H1 (cell line): ENCODE measurements at regions not wholly inside any gene's neighbourhood (a gene's known extent, or its start where the extent isn't known, plus 50 kb on each side); places are given as distances from the start of the nearest gene placed in this dataset.

Source experiments
- CTCF ChIA-PET: fragments of 300-600 bp; sonication (Branson Sonifier 250); formaldehyde crosslinking; loops from one replicate; lab custom pipeline; 2021; ENCODE audit not compliant: partially characterized antibody; lab: Charles Lee
- POLR2A ChIA-PET: fragments of 300-600 bp; sonication (Branson Sonifier 250); formaldehyde crosslinking; loops from one replicate; lab custom pipeline; 2021; ENCODE audit warnings: inconsistent platforms; ENCODE audit not compliant: partially characterized antibody; lab: Charles Lee
- DNase-seq, 2 experiments: peaks; one replicate each; pipeline versions ENCODE4 v3.0.0 to v3.0.0-alpha.2; 2010 to 2022; ENCODE audit warnings: low spot score in 2 of 2, low read depth in 1 of 2, mixed read lengths in 1 of 2
- FAIRE-seq: peaks from 2 replicates; lab custom pipeline; 2011; peaks lifted over from hg19 to GRCh38; lab: Jason Lieb, UNC
- H2AFZ ChIP-seq: 2 replicates; pipeline ENCODE4 v1.8.1; 2012; ENCODE audit warnings: low read length, inconsistent platforms
- H2AK5ac ChIP-seq: 2 replicates; pipeline ENCODE4 v1.6.1; 2013; ENCODE audit warnings: low read depth, low read length
- H2BK120ac ChIP-seq: replicated peaks from 2 replicates; pipeline ENCODE3; 2013; ENCODE audit warnings: low read depth, low read length, inconsistent platforms
- H2BK12ac ChIP-seq: 2 replicates; pipeline ENCODE4 v1.6.1; 2013; ENCODE audit warnings: low read depth, low read length
- H2BK15ac ChIP-seq: 2 replicates; pipeline ENCODE4 v1.6.1; 2013; ENCODE audit warnings: low read length
- H2BK20ac ChIP-seq: 2 replicates; pipeline ENCODE4 v1.6.1; 2013; ENCODE audit warnings: low read length
- H2BK5ac ChIP-seq: 2 replicates; pipeline ENCODE4 v1.6.1; 2013; ENCODE audit warnings: low read depth, low read length
- H3K14ac ChIP-seq: 2 replicates; pipeline ENCODE4 v1.6.1; 2013; ENCODE audit warnings: inconsistent platforms; ENCODE audit not compliant: insufficient read length
- H3K18ac ChIP-seq: 2 replicates; pipeline ENCODE4 v1.6.1; 2013; ENCODE audit warnings: low read length; ENCODE audit errors: extremely low read depth
- H3K23ac ChIP-seq: 2 replicates; pipeline ENCODE4 v1.6.1; 2013; ENCODE audit warnings: inconsistent platforms; ENCODE audit not compliant: insufficient read length
- H3K23me2 ChIP-seq: 2 replicates; pipeline ENCODE4 v1.6.1; 2013; ENCODE audit warnings: low read depth, low read length
- H3K27ac ChIP-seq: 2 replicates; pipeline ENCODE4 v1.6.1; 2011; ENCODE audit warnings: low read depth, low read length, inconsistent platforms
- H3K27me3 ChIP-seq, 4 experiments: replicated peaks in 1 of 4; 1 replicate in 1 of 4; 2 replicates in 3 of 4; pipeline versions ENCODE4 v1.6.1 to v1.8.1; 2011 to 2013; ENCODE audit warnings: low read length in 3 of 4, mild to moderate bottlenecking in 3 of 4, inconsistent platforms in 2 of 4, mixed read lengths in 2 of 4, moderate library complexity in 1 of 4; ENCODE audit not compliant: control insufficient read depth in 3 of 4, insufficient read depth in 3 of 4; ENCODE audit errors: extremely low read depth in 1 of 4
- H3K36me3 ChIP-seq, 4 experiments: 2 replicates each; pipeline versions ENCODE4 v1.6.1 to v1.8.1; 2011 to 2013; ENCODE audit warnings: mild to moderate bottlenecking in 4 of 4, low read length in 3 of 4, moderate library complexity in 2 of 4, control low read depth in 1 of 4, inconsistent platforms in 1 of 4; ENCODE audit not compliant: insufficient read depth in 4 of 4, control insufficient read depth in 2 of 4
- H3K4ac ChIP-seq: replicated peaks from 2 replicates; pipeline ENCODE3; 2013; ENCODE audit warnings: low read length, low read depth, mixed read lengths, inconsistent platforms; ENCODE audit not compliant: insufficient read length
- H3K4me1 ChIP-seq, 4 experiments: replicated peaks in 1 of 4; 1 replicate in 1 of 4; 2 replicates in 3 of 4; pipeline versions ENCODE4 v1.6.1 to v1.8.1; 2011 to 2013; ENCODE audit warnings: low read length in 3 of 4, inconsistent platforms in 2 of 4, mixed read lengths in 1 of 4; ENCODE audit not compliant: insufficient read depth in 4 of 4, control insufficient read depth in 3 of 4
- H3K4me2 ChIP-seq, 2 experiments: 2 replicates each; pipeline versions ENCODE4 v1.6.1 to v1.8.1; 2011 to 2013; ENCODE audit warnings: low read depth in 2 of 2, low read length in 2 of 2, control low read depth in 1 of 2, inconsistent platforms in 1 of 2, mild to moderate bottlenecking in 1 of 2; ENCODE audit not compliant: insufficient read depth in 1 of 2
- H3K4me3 ChIP-seq, 4 experiments: fragments of 200-600, 300-600 bp in 1 of 4; sonication (generic), shearing (Covaris generic), sonication (Bioruptor Twin) in 1 of 4; 2 replicates each; pipeline versions ENCODE4 v1.5.1 to v1.8.1; 2011 to 2016; ENCODE audit warnings: low read length in 4 of 4, low read depth in 3 of 4, control low read depth in 2 of 4, inconsistent platforms in 2 of 4, mild to moderate bottlenecking in 2 of 4, mixed read lengths in 1 of 4, moderate library complexity in 1 of 4; ENCODE audit not compliant: insufficient read depth in 2 of 4; ENCODE audit errors: extremely low read depth in 1 of 4
- H3K56ac ChIP-seq: replicated peaks from 2 replicates; pipeline ENCODE3; 2013; ENCODE audit warnings: low read depth, mild to moderate bottlenecking, mixed read lengths, low read length, inconsistent platforms; ENCODE audit not compliant: insufficient read length
- H3K79me1 ChIP-seq: 2 replicates; pipeline ENCODE4 v1.6.1; 2013; ENCODE audit warnings: low read depth, low read length, control low read depth
- H3K79me2 ChIP-seq, 2 experiments: 2 replicates each; pipeline versions ENCODE4 v1.6.1 to v1.8.1; 2012 to 2013; ENCODE audit warnings: low read length in 2 of 2, mild to moderate bottlenecking in 2 of 2, inconsistent platforms in 1 of 2; ENCODE audit not compliant: insufficient read depth in 2 of 2, control insufficient read depth in 1 of 2
- H3K9ac ChIP-seq, 4 experiments: replicated peaks in 1 of 4; 1 replicate in 1 of 4; 2 replicates in 3 of 4; pipeline versions ENCODE4 v1.6.1 to v1.8.1; 2011 to 2013; ENCODE audit warnings: low read depth in 3 of 4, low read length in 3 of 4, control low read depth in 2 of 4, mild to moderate bottlenecking in 2 of 4, moderate library complexity in 2 of 4, inconsistent platforms in 1 of 4; ENCODE audit errors: extremely low read depth in 1 of 4
- H3K9me3 ChIP-seq, 2 experiments: 2 replicates each; pipeline versions ENCODE4 v1.6.1 to v1.8.1; 2012 to 2013; ENCODE audit warnings: mild to moderate bottlenecking in 2 of 2, moderate library complexity in 2 of 2, control low read depth in 1 of 2, inconsistent platforms in 1 of 2, low read depth in 1 of 2, low read length in 1 of 2, mixed read lengths in 1 of 2; ENCODE audit not compliant: insufficient read depth in 2 of 2
- H4K20me1 ChIP-seq, 2 experiments: replicated peaks in 1 of 2; 2 replicates each; pipeline versions ENCODE3 to v1.8.1; 2011 to 2013; ENCODE audit warnings: inconsistent platforms in 2 of 2, low read length in 2 of 2, mild to moderate bottlenecking in 1 of 2; ENCODE audit not compliant: insufficient read depth in 2 of 2, control insufficient read depth in 1 of 2
- H4K5ac ChIP-seq: 2 replicates; pipeline ENCODE4 v1.6.1; 2013; ENCODE audit warnings: low read length, low read depth, mixed read lengths, inconsistent platforms; ENCODE audit not compliant: insufficient read length
- H4K8ac ChIP-seq: 2 replicates; pipeline ENCODE4 v1.8.0; 2013; ENCODE audit warnings: mild to moderate bottlenecking, moderate library complexity, low read length, inconsistent platforms; ENCODE audit not compliant: insufficient read depth; ENCODE audit errors: extremely low read depth
- H4K91ac ChIP-seq: replicated peaks from 2 replicates; pipeline ENCODE3; 2013; ENCODE audit warnings: low read length, mixed read lengths, inconsistent platforms; ENCODE audit not compliant: insufficient read length
- CHD2 ChIP-seq: IDR thresholded peaks from 2 replicates; pipeline ENCODE4 v1.6.1; 2012; ENCODE audit warnings: low read length, improper control_type of control experiment
- HDAC6 ChIP-seq: IDR thresholded peaks from one replicate; pipeline ENCODE4 v1.7.1; 2012; ENCODE audit warnings: low read depth, mild to moderate bottlenecking, inconsistent platforms, low read length, moderate library complexity
- MAFK ChIP-seq: IDR thresholded peaks from 2 replicates; pipeline ENCODE4 v1.6.1; 2012; ENCODE audit warnings: low read depth, mild to moderate bottlenecking, improper control_type of control experiment, low read length
- POLR2AphosphoS5 ChIP-seq: IDR thresholded peaks from 2 replicates; pipeline ENCODE4 v1.6.1; 2011; ENCODE audit warnings: low read depth, low read length
- WGBS, 2 experiments: shearing (Covaris generic) in 1 of 2; methylation state at CpG; one replicate each; pipeline versions ENCODE4 v1.1.6 to v1.1.7; 2013 to 2015; ENCODE audit warnings: low lambda C conversion rate in 2 of 2, mixed read lengths in 2 of 2, inconsistent platforms in 1 of 2, low coverage in 1 of 2, missing lambda C conversion rate in 1 of 2; ENCODE audit not compliant: insufficient replicate concordance in 2 of 2, insufficient coverage in 1 of 2, insufficient read length in 1 of 2; ENCODE audit errors: extremely low coverage in 1 of 2, missing lambda C conversion rate in 1 of 2; 5-methylcytosine and 5-hydroxymethylcytosine counted together

GRCh38 chr18:33505297-33505696, 64.8 kb upstream of the CCDC178 start:
- Histone ChIP-seq H3K4me3 (no peak overlapping the region), H3K4me2 (no peak overlapping the region), H3K23me2 (no peaks in the 10 kb centered on the region), H2AK5ac (no peak overlapping the region), H4K5ac (no peak overlapping the region), H3K9me3 (no peaks in the 10 kb centered on the region), H3K4me1 (no peaks in the 10 kb centered on the region), H2AFZ (no peak overlapping the region), H3K4ac (no peak overlapping the region), H3K18ac (no peak overlapping the region), H4K91ac (no peak overlapping the region), H2BK120ac (no peak overlapping the region), H3K79me2 (no peaks in the 10 kb centered on the region), H2BK5ac (no peak overlapping the region), H2BK15ac (no peak overlapping the region), H3K27ac (no peak overlapping the region), H3K14ac (no peak overlapping the region), H4K8ac (no peak overlapping the region), H3K36me3 (no peaks in the 10 kb centered on the region), H3K56ac (no peak overlapping the region), H3K27me3 (no peaks in the 10 kb centered on the region), H4K20me1 (no peaks in the 10 kb centered on the region), H2BK12ac (no peak overlapping the region), H2BK20ac (no peak overlapping the region), H3K23ac (no peak overlapping the region), H3K79me1 (no peaks in the 10 kb centered on the region), H3K9ac (no peak overlapping the region)
- ChIA-PET POLR2A (no interaction called here), CTCF (interaction anchor here (1.0 to 2.3 kb wide), 3 partner anchors 10 to 15 kb away, joined by 3 to 6 read pairs (median 5); no protein-coding TSS in a partner anchor)
- no peak for DNase-seq
- FAIRE-seq: no peak
- WGBS, 2 experiments: 89% methylated on average over 2 of the region's 2 CpGs; no CpG with 5 or more reads in 1 of the 2 experiments
- TF ChIP-seq HDAC6 (no peak), CHD2 (no peak), MAFK (no peak), POLR2AphosphoS5 (no peak)
